HK-2 (cell line): ENCODE measurements at regions not wholly inside any gene's neighbourhood (a gene's known extent, or its start where the extent isn't known, plus 50 kb on each side); places are given as distances from the start of the nearest gene placed in this dataset.
"Not testable (repeated sequence)": the region's sequence is repeated elsewhere in the genome, so short reads cannot be mapped to it uniquely, and the experiment has no call there.

ENCODE experiments used
- DNase-seq: peaks from one replicate; pipeline ENCODE4 v3.0.0-alpha.2; 2018; ENCODE audit not compliant: unreplicated experiment

DNA sequence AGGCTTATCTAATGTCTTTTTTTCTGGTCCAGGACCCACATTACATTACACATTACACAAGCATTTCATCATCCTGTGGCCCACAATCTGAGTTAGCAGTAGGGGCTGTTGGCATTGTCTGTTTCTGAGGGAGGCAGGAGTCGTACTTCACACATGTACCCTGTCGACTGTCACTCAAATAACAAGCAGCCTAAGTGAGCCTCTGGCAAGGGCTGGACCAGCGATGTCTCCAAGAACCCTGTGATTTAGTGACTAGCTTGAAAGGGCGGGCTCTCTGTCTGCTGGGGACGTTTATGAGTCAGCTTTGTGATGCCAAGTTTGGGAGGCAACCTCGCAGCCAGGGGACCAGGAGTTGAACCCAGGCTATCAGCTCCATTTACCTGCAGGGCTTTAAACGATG lies 251.4 kb downstream of the HS3ST3B1 start:
- no peak for DNase-seq

DNA sequence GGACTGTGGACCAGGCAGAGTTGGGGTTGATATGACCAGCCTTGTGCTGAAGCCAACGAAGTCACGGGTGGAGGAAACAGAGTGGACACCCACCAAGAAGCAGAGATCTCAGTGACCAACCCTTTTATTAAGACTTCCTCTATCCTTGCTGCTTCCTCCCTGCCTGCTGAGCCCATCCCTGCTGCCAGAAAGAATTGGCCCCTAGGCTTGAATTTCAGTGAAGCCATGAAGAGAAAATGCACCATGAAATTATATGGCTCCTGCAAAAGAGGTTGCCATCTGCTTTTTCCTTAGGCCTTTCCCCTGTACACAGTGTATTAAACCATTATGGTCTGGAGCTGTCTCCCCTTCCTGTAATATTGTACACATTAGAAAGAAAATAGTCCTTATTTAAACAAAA lies 246.7 kb downstream of the HS3ST3B1 start:
- no peak for DNase-seq

DNA sequence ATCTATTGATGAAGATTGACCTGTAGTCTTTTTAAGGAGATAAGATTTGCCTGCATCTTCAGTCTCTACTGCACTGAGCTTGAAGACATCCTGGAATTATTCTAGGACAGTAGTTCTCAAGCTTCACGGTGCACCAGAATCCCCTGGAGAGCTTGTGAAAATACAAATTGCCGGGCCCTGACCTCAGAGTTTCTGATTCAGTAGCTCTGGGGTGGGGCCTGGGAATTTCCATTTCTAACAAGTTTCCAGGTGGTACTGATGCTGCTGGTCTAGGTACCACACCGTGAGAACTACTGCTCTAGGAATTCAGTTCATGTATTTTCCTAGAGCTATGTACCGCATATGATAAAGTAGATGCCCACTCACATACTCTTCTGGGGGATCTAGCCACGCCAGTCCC lies 246.1 kb downstream of the HS3ST3B1 start:
- no peak for DNase-seq

DNA sequence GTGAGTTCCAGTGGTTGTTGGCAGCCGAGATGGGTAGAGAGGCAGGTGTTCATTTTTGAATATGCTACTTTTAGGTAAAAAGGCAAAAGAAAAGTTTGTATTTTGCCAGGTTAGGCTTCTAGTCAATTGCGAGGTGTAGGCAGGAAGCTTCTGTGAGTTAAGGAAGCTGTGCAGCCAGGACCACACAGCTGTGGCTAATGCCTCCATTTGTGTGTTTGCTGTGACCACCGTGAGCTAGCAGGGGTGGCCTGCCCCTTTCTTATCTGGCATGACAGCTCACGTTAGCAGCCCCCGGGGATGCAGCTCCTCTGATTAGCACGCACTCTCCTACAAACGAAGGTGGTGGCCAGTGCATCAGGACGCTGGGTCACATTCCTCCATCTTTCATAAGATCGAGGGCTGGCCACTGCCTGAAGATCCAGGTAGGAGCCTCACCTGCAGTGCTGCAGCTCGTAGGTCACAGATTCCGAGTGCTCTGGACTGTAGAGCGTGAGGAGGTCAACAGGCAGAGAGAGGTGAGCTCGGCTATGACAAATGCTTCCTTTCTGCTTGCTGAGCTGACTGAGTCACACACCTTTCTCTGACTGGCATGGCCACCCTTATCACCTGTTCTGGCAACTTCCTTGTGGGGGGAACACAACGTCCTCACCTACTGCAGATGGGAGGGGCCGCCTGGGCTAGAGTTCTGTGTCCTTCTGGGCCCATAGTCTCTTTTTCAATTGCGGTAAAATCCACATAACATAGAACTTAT lies 244.4 kb downstream of the HS3ST3B1 start:
- DNase-seq, result no peak

DNA sequence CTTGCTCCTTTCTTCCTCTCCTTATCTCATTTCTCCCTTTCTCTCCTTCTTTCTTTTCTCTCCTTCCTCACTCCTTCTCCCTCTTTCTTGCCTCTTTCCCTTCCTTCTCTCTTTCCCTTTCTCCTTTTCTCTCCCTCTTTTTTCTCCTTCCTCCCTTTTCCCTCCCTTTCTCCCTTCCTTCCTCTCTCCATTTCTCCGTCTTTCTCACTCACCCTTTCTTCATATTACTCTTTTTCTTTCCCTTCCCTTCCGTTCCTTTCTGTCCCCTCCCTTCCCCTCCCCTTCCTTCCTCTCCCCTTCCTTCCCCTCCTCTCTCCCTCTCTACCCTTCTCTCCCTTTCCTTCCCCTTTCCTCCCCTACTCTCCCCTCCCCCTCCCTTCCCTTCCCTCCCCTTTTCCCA lies 240.8 kb downstream of the HS3ST3B1 start:
- no peak for DNase-seq

DNA sequence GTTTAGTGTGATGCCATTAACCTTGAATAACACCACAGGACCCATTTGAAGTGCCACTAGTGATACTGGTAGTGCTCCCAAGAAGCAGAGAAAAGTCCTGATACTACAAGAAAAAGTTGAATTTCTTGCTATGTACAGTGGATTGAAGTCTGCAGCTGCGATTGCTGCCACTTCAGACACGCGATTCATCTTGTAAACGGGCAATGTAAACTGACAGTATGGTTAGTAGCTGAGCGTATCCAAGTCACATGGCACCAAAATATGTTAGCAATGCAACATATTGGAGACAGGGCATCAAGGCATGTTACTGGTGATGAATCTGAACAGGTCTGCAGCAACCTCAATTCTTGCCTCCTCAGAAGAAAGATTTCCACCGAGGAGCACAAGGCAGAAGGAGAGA lies 238.9 kb downstream of the HS3ST3B1 start:
- no peak for DNase-seq

DNA sequence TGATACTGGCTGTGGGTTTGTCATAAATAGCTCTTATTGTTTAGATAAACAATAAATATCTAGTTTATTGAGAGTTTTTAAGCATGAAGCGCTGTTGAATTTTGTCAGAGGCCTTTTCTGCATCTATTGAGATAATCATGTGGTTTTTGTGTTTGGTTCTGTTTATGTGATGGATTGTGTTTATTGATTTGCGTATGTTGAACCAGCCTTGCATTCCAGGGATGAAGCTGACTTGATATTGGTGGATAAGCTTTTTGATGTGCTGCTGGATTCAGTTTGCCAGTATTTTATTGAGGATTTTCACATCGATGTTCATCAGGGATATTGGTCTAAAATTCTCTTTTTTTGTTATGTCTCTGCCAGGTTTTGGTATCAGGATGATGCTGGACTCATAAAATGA lies 231.4 kb downstream of the HS3ST3B1 start:
- DNase-seq, result not testable (repeated sequence)

DNA sequence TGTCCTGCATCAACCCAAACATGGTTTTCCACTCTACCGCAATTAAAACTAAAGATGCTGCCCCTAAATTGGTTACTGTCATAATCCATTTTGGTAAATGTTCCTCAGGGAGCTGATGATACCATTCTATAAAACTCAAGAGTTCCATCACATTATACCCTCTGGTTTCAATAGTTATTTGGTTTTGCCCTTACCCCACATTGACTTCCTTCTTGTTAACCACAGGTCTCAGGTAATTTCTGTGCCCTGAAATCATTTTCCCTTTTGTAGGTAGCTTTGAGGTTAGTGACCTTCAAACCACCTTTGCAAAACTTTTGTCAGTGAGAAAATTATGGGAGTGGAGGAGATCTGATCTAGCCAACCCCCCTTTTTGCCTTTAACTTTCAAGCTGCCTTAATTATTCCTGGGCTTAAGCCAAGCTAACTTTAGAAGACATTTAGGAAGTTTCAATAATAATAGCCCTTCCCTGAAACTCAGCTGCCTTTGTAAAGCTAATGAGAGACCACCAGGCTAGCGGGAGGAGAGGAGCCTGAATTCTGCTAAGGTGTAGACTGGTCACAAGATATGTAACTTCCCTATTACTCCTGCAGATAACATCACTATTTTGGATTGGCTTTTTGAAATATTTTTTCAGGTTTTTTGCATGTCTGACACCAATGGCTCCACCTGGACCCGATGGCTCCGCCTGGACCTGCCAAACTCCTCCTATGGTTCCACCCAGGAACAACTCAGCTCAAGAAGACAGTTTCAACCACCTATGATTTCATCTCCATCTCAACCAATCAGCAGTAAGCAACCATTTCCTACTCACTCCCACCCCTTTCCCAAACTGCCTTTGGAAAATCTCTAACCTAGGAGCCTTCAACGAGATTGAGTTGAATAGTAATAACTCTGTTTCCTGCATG lies 224.9 kb downstream of the HS3ST3B1 start:
- no peak for DNase-seq

DNA sequence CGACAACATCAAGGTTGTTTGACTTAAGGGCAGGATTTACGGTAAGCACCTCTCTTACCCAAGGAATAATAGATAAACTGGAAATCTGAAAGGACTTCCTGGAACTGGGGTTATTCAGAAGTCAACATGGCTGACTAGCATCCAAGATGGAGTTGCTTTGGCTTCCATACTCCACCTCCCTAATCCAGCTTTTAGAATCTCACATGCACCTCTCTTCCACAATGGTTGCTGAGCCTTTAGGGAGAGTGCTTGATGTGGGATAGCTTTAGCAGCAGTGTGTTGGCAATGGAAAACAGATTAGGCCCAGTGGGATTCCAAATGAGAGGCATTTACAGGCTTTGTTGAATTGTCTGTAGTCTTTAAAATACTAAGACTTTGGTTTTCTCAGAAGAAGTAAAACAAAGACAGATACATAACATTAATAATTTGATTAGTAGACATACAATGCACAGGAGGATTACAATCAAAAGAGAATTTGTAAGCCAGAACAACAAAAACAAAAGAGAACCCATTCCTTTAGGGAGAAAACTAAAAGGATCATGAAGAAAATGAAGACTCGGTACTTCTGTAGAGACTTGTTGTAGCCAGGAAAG lies 222.0 kb downstream of the HS3ST3B1 start:
- no peak for DNase-seq

DNA sequence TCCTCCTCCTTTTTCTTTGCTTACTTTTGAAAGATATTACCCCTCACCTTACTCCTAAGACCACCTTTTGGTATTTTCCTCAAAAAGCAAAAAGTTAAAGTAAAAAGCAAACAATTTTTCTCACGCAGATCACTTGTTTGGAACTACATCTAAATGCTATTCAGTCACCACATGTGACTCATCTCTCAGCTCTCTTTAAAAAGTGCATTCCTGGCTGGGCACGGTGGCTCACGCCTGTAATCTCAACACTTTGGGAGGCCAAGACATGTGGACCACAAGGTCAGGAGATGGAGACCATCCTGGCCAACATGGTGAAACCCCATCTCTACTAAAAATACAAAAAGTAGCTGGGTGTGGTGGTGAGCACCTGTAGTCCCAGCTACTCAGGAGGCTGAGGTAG lies 218.0 kb downstream of the HS3ST3B1 start:
- not testable (repeated sequence) for DNase-seq

DNA sequence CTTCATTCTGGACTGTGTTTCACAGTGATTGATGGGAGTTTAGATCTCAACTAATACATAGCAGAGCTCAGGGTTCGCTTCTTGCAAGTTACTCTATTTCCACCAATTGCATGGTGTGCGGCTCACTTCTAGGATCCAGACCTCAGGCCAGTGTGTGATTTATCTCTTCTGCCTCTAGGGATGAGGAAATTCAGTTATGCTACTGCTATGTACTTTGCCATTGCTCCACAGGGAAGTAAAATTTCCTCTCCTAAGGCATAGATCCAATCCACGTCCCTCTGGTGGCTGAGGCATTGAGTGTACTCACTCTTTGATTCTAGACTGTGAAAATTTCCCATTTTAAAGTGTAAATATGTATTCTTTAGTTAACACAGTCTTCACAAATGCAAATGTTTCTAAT lies 214.1 kb downstream of the HS3ST3B1 start:
- DNase-seq, result no peak

DNA sequence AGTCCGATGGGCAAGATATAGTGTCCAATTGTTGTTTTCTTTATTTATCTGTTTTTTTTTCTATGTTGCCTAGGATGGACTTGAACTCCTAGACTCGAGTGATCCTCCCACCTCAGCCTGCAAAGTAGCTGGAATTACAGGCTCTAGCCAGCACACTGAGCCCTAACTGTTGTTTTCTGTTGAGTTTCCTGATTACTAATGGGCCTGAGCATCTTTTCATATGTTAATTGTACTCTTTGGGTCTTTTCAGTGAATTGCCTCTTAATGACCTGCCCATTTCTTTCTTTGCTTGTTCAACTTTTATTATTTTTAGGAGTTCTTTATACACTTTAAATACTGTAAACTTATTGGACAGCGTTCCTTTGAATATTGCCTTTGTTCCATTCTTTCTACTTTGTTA lies 213.0 kb downstream of the HS3ST3B1 start:
- DNase-seq, result no peak

DNA sequence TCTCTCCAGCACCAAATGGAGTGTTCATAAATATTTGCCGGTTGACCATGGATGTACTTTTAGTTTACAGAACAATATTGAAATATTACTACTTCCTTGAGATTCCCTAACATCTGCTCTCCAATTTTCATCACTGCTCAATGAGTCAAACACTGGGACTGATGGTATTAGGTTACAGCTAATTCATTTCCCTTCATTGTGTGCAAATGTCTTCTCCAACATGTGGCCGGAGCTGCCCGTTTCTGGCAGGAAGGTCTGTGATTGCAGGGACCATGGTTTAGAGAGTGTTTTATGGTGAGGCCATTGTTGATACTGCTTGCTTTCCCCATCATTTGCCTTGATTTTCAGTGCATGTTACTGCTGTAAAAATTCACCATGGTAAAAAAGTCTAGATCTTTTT lies 209.3 kb downstream of the HS3ST3B1 start:
- DNase-seq, result no peak

DNA sequence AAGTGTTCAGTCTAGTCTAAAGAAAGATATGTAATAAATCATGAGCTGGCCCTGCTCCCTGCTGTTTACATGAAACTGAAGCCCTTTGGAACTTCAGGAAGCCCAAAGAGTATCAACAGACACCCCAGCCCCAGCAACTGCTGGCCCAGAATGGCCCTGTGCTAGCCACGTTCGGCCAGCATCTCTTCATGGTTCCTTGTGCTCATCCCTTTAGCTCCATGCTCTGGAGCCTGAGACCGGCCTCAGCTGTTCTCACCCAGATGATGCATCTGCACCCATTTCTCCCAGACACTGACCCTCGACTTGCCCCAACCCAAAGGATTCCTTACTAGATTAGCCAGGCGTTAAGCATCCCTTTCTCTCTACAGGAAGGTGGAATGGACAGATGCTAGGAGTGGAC lies 207.3 kb downstream of the HS3ST3B1 start:
- no peak for DNase-seq

DNA sequence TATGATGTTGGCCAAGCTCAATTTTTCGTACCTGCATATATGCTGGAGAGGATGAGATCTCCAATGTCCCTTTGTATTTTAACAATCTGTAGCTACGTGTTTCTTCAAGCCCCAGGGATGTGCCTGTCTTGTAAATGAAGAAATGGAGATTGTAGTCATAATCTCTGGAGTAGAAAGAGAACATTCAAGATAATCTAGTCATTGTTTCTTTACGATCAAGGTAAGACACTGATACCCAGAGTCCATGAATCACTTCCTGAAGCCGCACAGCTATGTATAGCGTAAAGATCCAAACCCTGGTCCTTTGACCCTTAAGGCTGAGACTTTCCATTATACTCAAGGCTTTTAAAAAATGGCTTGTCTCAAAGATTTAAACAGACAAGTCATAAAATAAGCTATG lies 205.5 kb downstream of the HS3ST3B1 start:
- DNase-seq, result no peak

DNA sequence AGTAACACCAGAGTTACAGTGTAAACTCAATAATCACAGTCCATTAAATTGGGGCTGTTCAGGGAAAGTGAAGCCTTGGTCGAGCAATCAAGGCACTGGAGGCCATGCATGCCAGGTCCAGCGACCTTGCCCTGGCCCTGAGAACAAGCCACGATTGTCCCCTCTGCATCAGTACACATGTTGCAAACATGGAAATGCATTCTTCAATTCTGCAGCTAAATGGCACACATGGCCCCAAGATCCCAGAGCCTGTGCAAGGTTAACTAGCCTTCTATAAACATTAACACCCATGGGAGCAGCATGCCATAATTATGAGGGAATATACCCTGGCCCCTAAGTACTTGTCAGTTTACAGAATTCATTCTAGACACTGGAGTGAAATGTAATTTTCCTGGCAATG lies 204.7 kb downstream of the HS3ST3B1 start:
- no peak for DNase-seq

DNA sequence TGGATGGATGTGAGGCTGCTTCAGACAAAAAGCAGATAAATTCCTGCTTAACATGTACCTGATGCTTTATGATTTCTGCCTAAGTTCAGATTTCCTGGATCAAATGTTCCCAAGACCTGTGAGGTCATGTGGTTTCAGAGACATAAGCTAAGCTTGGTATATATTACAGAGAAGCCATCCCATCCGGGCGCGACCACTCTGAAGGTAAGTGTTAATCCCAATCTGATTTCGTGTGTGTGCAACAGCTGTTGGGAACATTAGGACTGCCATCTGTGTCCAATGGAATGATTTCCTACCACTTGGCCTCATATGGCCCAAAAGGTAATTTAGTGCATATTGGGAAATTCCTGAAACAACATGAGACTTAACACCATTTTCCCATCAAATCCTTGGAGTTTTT lies 199.1 kb downstream of the HS3ST3B1 start:
- DNase-seq, result no peak

DNA sequence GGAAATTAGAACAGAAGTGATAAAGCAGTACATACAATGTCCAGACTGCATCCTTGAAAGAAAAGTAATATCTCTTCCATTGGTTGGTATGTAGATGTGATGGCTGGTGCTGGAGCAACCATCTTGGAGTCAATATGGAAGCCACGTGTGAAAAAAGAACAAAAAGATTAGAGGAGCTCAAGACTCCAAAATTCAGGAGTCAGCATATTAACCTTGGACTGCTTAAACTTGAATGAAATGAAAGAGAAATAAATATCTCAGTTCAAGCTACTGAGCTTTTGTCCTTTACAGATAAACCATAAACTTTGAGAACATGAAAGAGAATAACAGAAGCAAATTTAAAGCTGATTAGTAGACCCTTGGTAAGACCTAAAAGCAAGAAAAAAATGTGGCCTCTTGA lies 197.9 kb downstream of the HS3ST3B1 start:
- no peak for DNase-seq

DNA sequence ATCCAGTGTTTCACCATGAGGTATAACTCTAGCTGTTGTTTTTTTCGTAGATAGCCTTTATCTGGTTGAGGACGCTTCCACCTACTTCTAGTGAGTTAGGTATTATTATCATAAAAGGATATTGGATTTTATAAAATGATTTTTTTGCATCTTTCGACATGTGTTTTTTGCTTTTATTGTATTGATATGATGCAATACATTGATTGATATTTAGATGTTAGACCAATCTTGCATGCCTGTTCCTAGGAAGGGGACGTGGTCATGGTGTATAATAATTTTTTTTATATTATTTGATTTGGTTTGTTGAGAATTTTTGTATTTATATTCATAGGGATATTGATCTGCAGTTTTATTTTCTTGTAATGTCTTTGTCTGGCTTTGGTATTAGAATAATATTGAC lies 193.3 kb downstream of the HS3ST3B1 start:
- DNase-seq, result no peak

DNA sequence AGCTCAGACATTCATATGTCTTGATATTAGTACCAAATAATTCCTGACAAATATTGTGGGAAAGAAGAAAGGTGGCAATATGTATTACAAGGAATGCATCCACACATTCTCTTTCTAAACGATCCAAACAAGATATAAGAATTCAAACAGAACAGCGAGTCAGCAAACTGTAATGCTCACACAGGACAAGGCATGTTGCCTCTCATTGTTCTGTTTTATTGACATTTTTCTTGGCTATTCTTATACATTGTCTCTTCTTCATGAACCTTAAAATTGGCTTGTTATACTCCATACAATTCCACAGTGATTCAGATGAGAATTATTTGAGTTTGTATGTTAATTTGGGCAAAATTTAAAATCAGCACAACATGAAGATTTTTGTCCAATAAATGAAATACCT lies 189.1 kb downstream of the HS3ST3B1 start:
- DNase-seq, result no peak

DNA sequence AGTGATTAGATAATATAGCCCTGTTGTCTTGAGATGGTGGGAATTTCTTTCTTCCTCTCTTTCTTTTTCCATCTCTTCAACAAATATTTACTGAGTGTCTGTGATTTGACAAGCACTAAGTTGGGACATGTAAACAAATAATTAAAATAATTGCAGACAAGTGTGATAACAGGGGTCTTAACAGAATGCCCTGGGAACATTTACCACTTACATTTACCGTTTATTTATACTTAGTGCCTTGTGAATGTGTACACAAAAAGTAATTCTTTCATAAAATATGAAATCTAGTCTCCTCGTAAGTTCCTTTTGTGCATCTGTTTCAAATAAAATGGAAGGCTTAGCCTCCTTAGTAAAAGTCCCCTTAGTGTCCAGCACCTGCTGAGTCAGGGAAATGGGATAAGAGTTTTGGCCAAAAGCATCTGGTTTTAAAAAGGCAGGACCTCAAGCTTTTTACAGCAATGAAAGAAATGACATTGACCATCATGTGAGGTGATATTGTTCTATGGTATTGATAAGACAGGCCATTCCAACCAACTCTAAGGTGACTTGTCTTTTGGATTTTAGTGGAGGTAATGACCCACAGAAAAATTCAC lies 188.2 kb downstream of the HS3ST3B1 start:
- no peak for DNase-seq

DNA sequence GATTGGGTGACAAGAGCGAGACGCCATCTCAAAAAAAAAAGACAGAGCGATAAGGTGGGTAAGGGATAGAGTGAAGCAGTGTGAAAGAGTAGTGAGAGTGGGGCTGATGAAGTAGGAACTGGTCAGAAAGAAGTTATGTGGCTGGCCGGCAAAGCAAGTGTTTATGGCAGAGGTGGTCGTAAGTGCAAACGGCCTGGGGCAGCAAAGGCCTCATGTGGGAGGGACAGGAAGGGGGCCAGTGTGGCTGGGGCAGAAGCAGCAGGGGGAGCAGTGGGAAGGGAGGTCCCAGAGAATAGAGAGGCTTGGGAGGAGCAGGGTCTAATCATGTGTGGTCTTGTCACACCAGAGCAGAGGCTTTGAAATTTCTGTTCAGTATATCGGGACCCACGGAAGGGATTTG lies 186.2 kb downstream of the HS3ST3B1 start:
- no peak for DNase-seq
